H9 (cell line): ENCODE measurements at regions not wholly inside any gene's neighbourhood (a gene's known extent, or its start where the extent isn't known, plus 50 kb on each side); places are given as distances from the start of the nearest gene placed in this dataset.

Experiments used
- DNase-seq: peaks from one replicate; pipeline ENCODE4 v3.0.0-alpha.2; 2017
- H2AFZ ChIP-seq: one replicate; pipeline ENCODE4 v1.6.1; 2013; ENCODE audit warnings: mild to moderate bottlenecking, low read length, control low read depth, moderate library complexity
- H2AK5ac ChIP-seq: 2 replicates; pipeline ENCODE4 v1.6.1; 2013; ENCODE audit warnings: low read length, control low read depth, mixed read lengths; ENCODE audit not compliant: insufficient read length
- H2BK120ac ChIP-seq: one replicate; pipeline ENCODE4 v1.6.1; 2013; ENCODE audit warnings: low read depth, mild to moderate bottlenecking, low read length, control low read depth, inconsistent platforms; ENCODE audit not compliant: poor library complexity, severe bottlenecking
- H2BK12ac ChIP-seq: 2 replicates; pipeline ENCODE4 v1.6.1; 2013; ENCODE audit warnings: low read length, control low read depth, mixed read lengths, low read depth; ENCODE audit not compliant: insufficient read length
- H2BK15ac ChIP-seq: 2 replicates; pipeline ENCODE4 v1.6.1; 2013; ENCODE audit warnings: low read depth, low read length, control low read depth
- H2BK20ac ChIP-seq: one replicate; pipeline ENCODE4 v1.6.1; 2013; ENCODE audit warnings: low read depth, mild to moderate bottlenecking, low read length, control low read depth, inconsistent platforms; ENCODE audit not compliant: poor library complexity, severe bottlenecking
- H2BK5ac ChIP-seq: 2 replicates; pipeline ENCODE4 v1.6.1; 2013; ENCODE audit warnings: low read length, control low read depth, mixed read lengths; ENCODE audit not compliant: insufficient read length
- H3K14ac ChIP-seq: 2 replicates; pipeline ENCODE4 v1.6.1; 2013; ENCODE audit warnings: low read length, control low read depth; ENCODE audit not compliant: insufficient read depth
- H3K18ac ChIP-seq: 2 replicates; pipeline ENCODE4 v1.6.1; 2013; ENCODE audit warnings: low read depth, mild to moderate bottlenecking, mixed read lengths, low read length, control low read depth; ENCODE audit not compliant: insufficient read length
- H3K23ac ChIP-seq: 2 replicates; pipeline ENCODE4 v1.6.1; 2013; ENCODE audit warnings: low read length, control low read depth, mixed read lengths, low read depth; ENCODE audit not compliant: insufficient read length
- H3K23me2 ChIP-seq: 2 replicates; pipeline ENCODE4 v1.6.1; 2013; ENCODE audit warnings: low read depth, mild to moderate bottlenecking, mixed read lengths, low read length, control low read depth; ENCODE audit not compliant: insufficient read length, poor library complexity, severe bottlenecking
- H3K27ac ChIP-seq: 2 replicates; pipeline ENCODE4 v1.5.1; 2013; ENCODE audit warnings: low read length, control low read depth, mixed read lengths, low read depth; ENCODE audit not compliant: insufficient read length
- H3K27me3 ChIP-seq: 2 replicates; pipeline ENCODE4 v1.6.1; 2013; ENCODE audit warnings: low read length, control low read depth, inconsistent platforms; ENCODE audit not compliant: insufficient read depth
- H3K4ac ChIP-seq: 2 replicates; pipeline ENCODE4 v1.6.1; 2013; ENCODE audit warnings: low read depth, mild to moderate bottlenecking, control low read depth, inconsistent platforms, low read length, moderate library complexity
- H3K4me1 ChIP-seq: 2 replicates; pipeline ENCODE4 v1.6.1; 2013; ENCODE audit warnings: low read length, control low read depth, inconsistent platforms; ENCODE audit not compliant: insufficient read depth
- H3K4me2 ChIP-seq: 2 replicates; pipeline ENCODE4 v1.6.1; 2013; ENCODE audit warnings: low read length, control low read depth, mixed read lengths; ENCODE audit not compliant: insufficient read length, insufficient read depth
- H3K56ac ChIP-seq: 2 replicates; pipeline ENCODE4 v1.6.1; 2013; ENCODE audit warnings: low read depth, mild to moderate bottlenecking, mixed read lengths, low read length, control low read depth; ENCODE audit not compliant: insufficient read length
- H3K79me1 ChIP-seq: 2 replicates; pipeline ENCODE4 v1.6.1; 2013; ENCODE audit warnings: low read depth, mild to moderate bottlenecking, moderate library complexity, low read length, control low read depth, inconsistent platforms; ENCODE audit not compliant: insufficient read depth, poor library complexity, severe bottlenecking
- H3K79me2 ChIP-seq: 2 replicates; pipeline ENCODE4 v1.6.1; 2013; ENCODE audit warnings: low read length, control low read depth, inconsistent platforms; ENCODE audit not compliant: insufficient read depth
- H3K9ac ChIP-seq: 2 replicates; pipeline ENCODE4 v1.6.1; 2013; ENCODE audit warnings: low read length, control low read depth, mixed read lengths; ENCODE audit not compliant: insufficient read length; ENCODE audit errors: extremely low read depth
- H3K9me3 ChIP-seq: one replicate; pipeline ENCODE4 v1.6.1; 2013; ENCODE audit warnings: low read depth, low read length, inconsistent platforms; ENCODE audit not compliant: control insufficient read depth
- H3T11ph ChIP-seq: one replicate; pipeline ENCODE4 v1.6.1; 2013; ENCODE audit warnings: mild to moderate bottlenecking, low read length, control low read depth, inconsistent platforms
- H4K20me1 ChIP-seq: one replicate; pipeline ENCODE4 v1.6.1; 2013; ENCODE audit not compliant: control insufficient read depth, insufficient read length, insufficient read depth
- H4K5ac ChIP-seq: 2 replicates; pipeline ENCODE4 v1.6.1; 2013; ENCODE audit warnings: low read depth, mild to moderate bottlenecking, mixed read lengths, low read length, control low read depth; ENCODE audit not compliant: insufficient read length
- H4K8ac ChIP-seq: replicated peaks from 2 replicates; pipeline ENCODE4 v1.6.1; 2013; ENCODE audit warnings: low read length, control low read depth, mixed read lengths, low read depth; ENCODE audit not compliant: insufficient read length
- H4K91ac ChIP-seq: 2 replicates; pipeline ENCODE4 v1.6.1; 2013; ENCODE audit warnings: low read depth, mild to moderate bottlenecking, moderate library complexity, mixed read lengths, low read length, control low read depth; ENCODE audit not compliant: insufficient read length
- H3K27ac Mint-ChIP-seq, 3 experiments: 2 replicates in 2 of 3; 3 replicates in 1 of 3; pipeline ENCODE4 v1.8.0; 2020 to 2021; ENCODE audit warnings: mixed read lengths in 3 of 3, mild to moderate bottlenecking in 1 of 3, moderate library complexity in 1 of 3
- H3K27me3 Mint-ChIP-seq: 2 replicates; pipeline ENCODE4 v1.8.0; 2021; ENCODE audit warnings: low read depth, mild to moderate bottlenecking, moderate library complexity, mixed read lengths
- H3K36me3 Mint-ChIP-seq, 3 experiments: 2 replicates in 2 of 3; 3 replicates in 1 of 3; pipeline ENCODE4 v1.8.0; 2020 to 2021; ENCODE audit warnings: low read depth in 3 of 3, mixed read lengths in 3 of 3; ENCODE audit not compliant: insufficient read depth in 1 of 3
- H3K4me1 Mint-ChIP-seq, 2 experiments: 2 replicates each; pipeline ENCODE4 v1.8.0; 2020; ENCODE audit warnings: mixed read lengths in 2 of 2
- H3K4me3 Mint-ChIP-seq, 2 experiments: 2 replicates in 1 of 2; 3 replicates in 1 of 2; pipeline ENCODE4 v1.8.0; 2020 to 2021; ENCODE audit warnings: mild to moderate bottlenecking in 2 of 2, mixed read lengths in 2 of 2, moderate library complexity in 1 of 2
- H3K9me3 Mint-ChIP-seq, 2 experiments: 2 replicates in 1 of 2; 3 replicates in 1 of 2; pipeline ENCODE4 v1.8.0; 2020; ENCODE audit warnings: mild to moderate bottlenecking in 2 of 2, mixed read lengths in 2 of 2, moderate library complexity in 1 of 2
- CTCF ChIP-seq: fragments of 200-600 bp; sonication (generic); conservative IDR thresholded peaks from 3 replicates; pipeline ENCODE4 v1.8.0; 2021; ENCODE audit warnings: antibody characterized with exemption, mild to moderate bottlenecking
- WGBS: extraction: QIAGEN DNeasy Blood & Tissue Kit; methylation state at CpG from one replicate; pipeline ENCODE4 v1.1.7; 2013; ENCODE audit warnings: missing lambda C conversion rate, low lambda C conversion rate, mixed read lengths; ENCODE audit not compliant: insufficient read length; ENCODE audit errors: extremely low coverage; 5-methylcytosine and 5-hydroxymethylcytosine counted together

GRCh38 chr3:137583256-137583655 is 180.9 kb upstream of the SOX14 start:
- no peak for DNase-seq
- Histone ChIP-seq H3K9me3 (no peaks in the 10 kb centered on the region), H3K9ac (no peak overlapping the region)

More at GRCh38 chr3:137583256-137583655, 180.9 kb upstream of the SOX14 start:
- Histone ChIP-seq H3K23me2 (no peaks in the 10 kb centered on the region), H2BK5ac (no peak overlapping the region), H2BK120ac (no peak overlapping the region), H3K27ac (no peak overlapping the region), H3K4ac (no peak overlapping the region), H3K14ac (no peak overlapping the region), H4K20me1 (no peaks in the 10 kb centered on the region), H3K4me2 (no peak overlapping the region), H2BK20ac (no peak overlapping the region), H4K91ac (no peak overlapping the region), H3K23ac (no peak overlapping the region), H2BK15ac (no peak overlapping the region), H4K8ac (no peak overlapping the region), H2AK5ac (no peak overlapping the region), H3K4me1 (no peaks in the 10 kb centered on the region), H3K79me1 (no peaks in the 10 kb centered on the region), H4K5ac (no peak overlapping the region), H3K27me3 (no peaks in the 10 kb centered on the region), H3K18ac (no peak overlapping the region), H3K79me2 (no peaks in the 10 kb centered on the region), H3T11ph (no peak overlapping the region), H2AFZ (no peak overlapping the region), H3K56ac (no peak overlapping the region), H2BK12ac (no peak overlapping the region)
- Mint-ChIP-seq H3K27ac (no peak overlapping the region), H3K36me3 (peaks cover 18 to 35% (median 31%) of the 10 kb centered on the region in 3 experiments), H3K27me3 (peaks cover 4% of the 10 kb centered on the region), H3K4me1 (peaks cover 30 to 41% of the 10 kb centered on the region in 2 experiments), H3K9me3 (peaks cover 32% of the 10 kb centered on the region in 2 experiments), H3K4me3 (no peak overlapping the region)
- TF ChIP-seq CTCF: no peak
- no CpG with 5 or more reads among the region's 2 CpGs for WGBS
